HEK293 (cell line): ENCODE measurements at regions not wholly inside any gene's neighbourhood (a gene's known extent, or its start where the extent isn't known, plus 50 kb on each side); places are given as distances from the start of the nearest gene placed in this dataset.

Experiments used
- CTCF ChIA-PET: fragments of 350-600 bp; formaldehyde crosslinking; extraction: SDS; loops from one replicate; lab custom pipeline; 2021; ENCODE audit warnings: antibody characterized with exemption; lab: Yijun Ruan, JAX
- POLR2A ChIA-PET: fragments of 300-600 bp; formaldehyde crosslinking; extraction: SDS; loops from one replicate; lab custom pipeline; 2020; ENCODE audit warnings: antibody characterized with exemption, inconsistent platforms; lab: Yijun Ruan, JAX
- H3K27ac ChIP-seq: fragments of 200-500 bp; sonication (Bioruptor generic); 2 replicates; pipeline ENCODE4 v1.5.1; 2014; ENCODE audit warnings: low read depth, low read length, control low read depth, inconsistent platforms; ENCODE audit errors: extremely low read depth
- H3K36me3 ChIP-seq, 2 experiments: fragments of 200-500 bp in 1 of 2; sonication (Bioruptor generic) in 1 of 2; 1 replicate in 1 of 2; 2 replicates in 1 of 2; pipeline ENCODE4 v1.5.1; 2014 to 2017; ENCODE audit warnings: inconsistent platforms in 2 of 2, low read length in 2 of 2; ENCODE audit not compliant: control insufficient read depth in 2 of 2, insufficient read depth in 1 of 2
- H3K4me1 ChIP-seq: fragments of 200-500 bp; sonication (Bioruptor generic); 2 replicates; pipeline ENCODE4 v1.5.1; 2014; ENCODE audit warnings: mild to moderate bottlenecking, low read length, inconsistent platforms; ENCODE audit not compliant: control insufficient read depth, insufficient read depth
- H3K4me3 ChIP-seq: 2 replicates; pipeline ENCODE4 v1.5.1; 2011; ENCODE audit warnings: low read depth, mild to moderate bottlenecking, control low read depth, low read length, moderate library complexity
- H3K9me3 ChIP-seq: fragments of 200-500 bp; sonication (Bioruptor generic); 2 replicates; pipeline ENCODE4 v1.5.1; 2014; ENCODE audit warnings: low read depth, low read length, inconsistent platforms; ENCODE audit not compliant: control insufficient read depth, insufficient read depth
- GLIS2 ChIP-seq: fragments of 450-650 bp; formaldehyde crosslinking; IDR thresholded peaks from 2 replicates; pipeline ENCODE4 v1.5.1; 2016; ENCODE audit warnings: missing biosample characterization, missing genetic modification characterization
- HOXD13 ChIP-seq: sonication (generic); formaldehyde crosslinking; IDR thresholded peaks from 2 replicates; pipeline ENCODE4 v1.8.0; 2022; ENCODE audit warnings: missing genetic modification reagents, borderline replicate concordance
- KLF8 ChIP-seq: fragments of 450-650 bp; formaldehyde crosslinking; IDR thresholded peaks from 2 replicates; pipeline ENCODE4 v1.5.1; 2016; ENCODE audit warnings: missing biosample characterization, missing genetic modification characterization
- PRDM1 ChIP-seq: fragments of 450-650 bp; formaldehyde crosslinking; IDR thresholded peaks from 2 replicates; pipeline ENCODE4; 2016; ENCODE audit warnings: missing biosample characterization, missing genetic modification characterization
- REPIN1 ChIP-seq: fragments of 450-650 bp; formaldehyde crosslinking; IDR thresholded peaks from 2 replicates; pipeline ENCODE4 v1.5.1; 2017; ENCODE audit warnings: missing biosample characterization, missing genetic modification characterization, low read depth
- SALL2 ChIP-seq: fragments of 450-650 bp; formaldehyde crosslinking; IDR thresholded peaks from 2 replicates; pipeline ENCODE4 v1.5.0; 2017; ENCODE audit warnings: missing biosample characterization, mild to moderate bottlenecking, missing genetic modification characterization, borderline replicate concordance
- SETDB1 ChIP-seq: IDR thresholded peaks from one replicate; pipeline ENCODE4 v1.6.1; 2017; ENCODE audit warnings: mild to moderate bottlenecking, low read length, moderate library complexity, mixed read lengths; ENCODE audit not compliant: insufficient read length
- ZBTB7A ChIP-seq: fragments of 450-650 bp; formaldehyde crosslinking; IDR thresholded peaks from 2 replicates; pipeline ENCODE4 v1.5.1; 2016; ENCODE audit warnings: low read depth, missing biosample characterization, missing genetic modification characterization
- ZIC2 ChIP-seq: fragments of 450-650 bp; formaldehyde crosslinking; IDR thresholded peaks from 2 replicates; pipeline ENCODE4 v1.5.1; 2016; ENCODE audit warnings: missing biosample characterization, missing genetic modification characterization
- ZNF184 ChIP-seq: fragments of 450-650 bp; IDR thresholded peaks from 2 replicates; pipeline ENCODE4 v1.5.1; 2018; ENCODE audit warnings: missing biosample characterization, mild to moderate bottlenecking, missing genetic modification characterization
- ZNF341 ChIP-seq: fragments of 450-650 bp; formaldehyde crosslinking; IDR thresholded peaks from 2 replicates; pipeline ENCODE4; 2016; ENCODE audit warnings: low read depth, missing biosample characterization, missing genetic modification characterization
- ZNF423 ChIP-seq: fragments of 450-650 bp; formaldehyde crosslinking; IDR thresholded peaks from 2 replicates; pipeline ENCODE4 v1.5.1; 2016; ENCODE audit warnings: missing biosample characterization, missing genetic modification characterization
- ZNF426 ChIP-seq: fragments of 450-650 bp; formaldehyde crosslinking; IDR thresholded peaks from 2 replicates; pipeline ENCODE4 v1.5.1; 2017; ENCODE audit warnings: missing biosample characterization, missing genetic modification characterization, mild to moderate bottlenecking, inconsistent platforms, moderate library complexity
- ZNF433 ChIP-seq: fragments of 450-650 bp; formaldehyde crosslinking; IDR thresholded peaks from 2 replicates; pipeline ENCODE4 v1.5.1; 2016; ENCODE audit warnings: missing biosample characterization, missing genetic modification characterization, low read depth
- ZNF558 ChIP-seq: fragments of 450-650 bp; formaldehyde crosslinking; IDR thresholded peaks from 2 replicates; pipeline ENCODE4 v1.5.1; 2016; ENCODE audit warnings: missing biosample characterization, missing genetic modification characterization
- ZNF621 ChIP-seq: fragments of 450-650 bp; formaldehyde crosslinking; IDR thresholded peaks from 2 replicates; pipeline ENCODE4 v1.5.1; 2017; ENCODE audit warnings: missing biosample characterization, missing genetic modification characterization
- ZNF670 ChIP-seq: fragments of 450-650 bp; formaldehyde crosslinking; IDR thresholded peaks from 2 replicates; pipeline ENCODE4 v1.5.1; 2016; ENCODE audit warnings: missing biosample characterization, missing genetic modification characterization, low read depth
- ZNF701 ChIP-seq: fragments of 450-650 bp; formaldehyde crosslinking; IDR thresholded peaks from 2 replicates; pipeline ENCODE4 v1.5.1; 2016; ENCODE audit warnings: missing biosample characterization, missing genetic modification characterization
- ZNF830 ChIP-seq: fragments of 450-650 bp; IDR thresholded peaks from 2 replicates; pipeline ENCODE4 v1.5.0; 2018; ENCODE audit warnings: missing biosample characterization, missing genetic modification characterization, low read depth, mild to moderate bottlenecking, moderate library complexity
- ZNF837 ChIP-seq: fragments of 450-650 bp; formaldehyde crosslinking; IDR thresholded peaks from 2 replicates; pipeline ENCODE4 v1.5.1; 2016; ENCODE audit warnings: missing biosample characterization, missing genetic modification characterization
- ZSCAN23 ChIP-seq: fragments of 450-650 bp; formaldehyde crosslinking; IDR thresholded peaks from 2 replicates; pipeline ENCODE4 v1.5.1; 2016; ENCODE audit warnings: missing biosample characterization, missing genetic modification characterization
- TF ChIP-seq, protein P1 (sequence below): fragments of 450-650 bp; formaldehyde crosslinking; IDR thresholded peaks from 2 replicates; pipeline ENCODE4 v1.5.1; 2017; ENCODE audit warnings: missing biosample characterization, missing genetic modification characterization
- TF ChIP-seq, protein P2 (sequence below): fragments of 450-650 bp; formaldehyde crosslinking; IDR thresholded peaks from 2 replicates; pipeline ENCODE4 v1.5.1; 2017; ENCODE audit warnings: missing biosample characterization, missing genetic modification characterization
- TF ChIP-seq, protein P3 (sequence below): fragments of 450-650 bp; formaldehyde crosslinking; IDR thresholded peaks from 2 replicates; pipeline ENCODE4 v1.5.1; 2016; ENCODE audit warnings: missing biosample characterization, missing genetic modification characterization
- TF ChIP-seq, protein P4 (sequence below): fragments of 450-650 bp; formaldehyde crosslinking; IDR thresholded peaks from 2 replicates; pipeline ENCODE4 v1.5.1; 2016; ENCODE audit warnings: missing biosample characterization, missing genetic modification characterization, borderline replicate concordance
- TF ChIP-seq, protein P5 (sequence below): IDR thresholded peaks from 2 replicates; pipeline ENCODE4 v1.6.1; 2011; ENCODE audit warnings: mild to moderate bottlenecking, low read depth, low read length, borderline replicate concordance
- TF ChIP-seq, protein P6 (sequence below): fragments of 450-650 bp; formaldehyde crosslinking; IDR thresholded peaks from 2 replicates; pipeline ENCODE4 v1.5.1; 2016; ENCODE audit warnings: missing biosample characterization, missing genetic modification characterization

DNA sequence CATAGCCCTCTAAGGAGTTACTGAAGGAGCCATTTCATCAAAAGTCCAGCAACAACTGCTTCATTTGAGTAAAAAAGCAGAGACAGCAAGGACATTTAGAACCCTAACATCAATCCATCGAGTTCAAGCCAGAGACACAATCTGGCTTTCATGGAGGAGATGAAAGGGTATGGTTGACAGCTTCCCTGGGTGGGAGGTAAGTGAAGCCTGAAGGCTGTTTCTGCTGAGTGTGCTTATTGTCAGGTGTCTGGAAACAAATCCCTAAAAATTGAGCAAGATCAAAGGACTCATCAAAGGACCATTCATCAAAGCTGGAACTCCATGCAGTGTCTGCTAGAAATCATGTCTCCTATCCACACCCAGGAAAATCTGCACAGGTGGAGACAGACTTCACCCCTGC, 104.4 kb upstream of the CCDC196 start:
- TF ChIP-seq, protein P1, sequence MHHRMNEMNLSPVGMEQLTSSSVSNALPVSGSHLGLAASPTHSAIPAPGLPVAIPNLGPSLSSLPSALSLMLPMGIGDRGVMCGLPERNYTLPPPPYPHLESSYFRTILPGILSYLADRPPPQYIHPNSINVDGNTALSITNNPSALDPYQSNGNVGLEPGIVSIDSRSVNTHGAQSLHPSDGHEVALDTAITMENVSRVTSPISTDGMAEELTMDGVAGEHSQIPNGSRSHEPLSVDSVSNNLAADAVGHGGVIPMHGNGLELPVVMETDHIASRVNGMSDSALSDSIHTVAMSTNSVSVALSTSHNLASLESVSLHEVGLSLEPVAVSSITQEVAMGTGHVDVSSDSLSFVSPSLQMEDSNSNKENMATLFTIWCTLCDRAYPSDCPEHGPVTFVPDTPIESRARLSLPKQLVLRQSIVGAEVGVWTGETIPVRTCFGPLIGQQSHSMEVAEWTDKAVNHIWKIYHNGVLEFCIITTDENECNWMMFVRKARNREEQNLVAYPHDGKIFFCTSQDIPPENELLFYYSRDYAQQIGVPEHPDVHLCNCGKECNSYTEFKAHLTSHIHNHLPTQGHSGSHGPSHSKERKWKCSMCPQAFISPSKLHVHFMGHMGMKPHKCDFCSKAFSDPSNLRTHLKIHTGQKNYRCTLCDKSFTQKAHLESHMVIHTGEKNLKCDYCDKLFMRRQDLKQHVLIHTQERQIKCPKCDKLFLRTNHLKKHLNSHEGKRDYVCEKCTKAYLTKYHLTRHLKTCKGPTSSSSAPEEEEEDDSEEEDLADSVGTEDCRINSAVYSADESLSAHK = no peak
- TF ChIP-seq, protein P2, sequence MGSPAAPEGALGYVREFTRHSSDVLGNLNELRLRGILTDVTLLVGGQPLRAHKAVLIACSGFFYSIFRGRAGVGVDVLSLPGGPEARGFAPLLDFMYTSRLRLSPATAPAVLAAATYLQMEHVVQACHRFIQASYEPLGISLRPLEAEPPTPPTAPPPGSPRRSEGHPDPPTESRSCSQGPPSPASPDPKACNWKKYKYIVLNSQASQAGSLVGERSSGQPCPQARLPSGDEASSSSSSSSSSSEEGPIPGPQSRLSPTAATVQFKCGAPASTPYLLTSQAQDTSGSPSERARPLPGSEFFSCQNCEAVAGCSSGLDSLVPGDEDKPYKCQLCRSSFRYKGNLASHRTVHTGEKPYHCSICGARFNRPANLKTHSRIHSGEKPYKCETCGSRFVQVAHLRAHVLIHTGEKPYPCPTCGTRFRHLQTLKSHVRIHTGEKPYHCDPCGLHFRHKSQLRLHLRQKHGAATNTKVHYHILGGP (tag by site-specific recombination) = no peak
- TF ChIP-seq PRDM1 (tag by site-specific recombination) (no peak), KLF8 (tag by site-specific recombination) (no peak), ZNF341 (tag by site-specific recombination) (no peak), HOXD13 (no peak), SETDB1 (no peak), ZNF423 (no peak), ZNF558 (no peak), ZSCAN23 (tag by site-specific recombination) (no peak), ZIC2 (tag by site-specific recombination) (no peak), ZNF433 (no peak), GLIS2 (tag by site-specific recombination) (no peak), ZNF670 (tag by site-specific recombination) (no peak)
- TF ChIP-seq, protein P3, sequence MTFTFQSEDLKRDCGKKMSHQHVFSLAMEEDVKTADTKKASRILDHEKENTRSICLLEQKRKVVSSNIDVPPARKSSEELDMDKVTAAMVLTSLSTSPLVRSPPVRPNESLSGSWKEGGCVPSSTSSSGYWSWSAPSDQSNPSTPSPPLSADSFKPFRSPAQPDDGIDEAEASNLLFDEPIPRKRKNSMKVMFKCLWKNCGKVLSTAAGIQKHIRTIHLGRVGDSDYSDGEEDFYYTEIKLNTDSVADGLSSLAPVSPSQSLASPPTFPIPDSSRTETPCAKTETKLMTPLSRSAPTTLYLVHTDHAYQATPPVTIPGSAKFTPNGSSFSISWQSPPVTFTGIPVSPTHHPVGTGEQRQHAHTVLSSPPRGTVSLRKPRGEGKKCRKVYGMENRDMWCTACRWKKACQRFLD = no peak
- TF ChIP-seq, protein P4, sequence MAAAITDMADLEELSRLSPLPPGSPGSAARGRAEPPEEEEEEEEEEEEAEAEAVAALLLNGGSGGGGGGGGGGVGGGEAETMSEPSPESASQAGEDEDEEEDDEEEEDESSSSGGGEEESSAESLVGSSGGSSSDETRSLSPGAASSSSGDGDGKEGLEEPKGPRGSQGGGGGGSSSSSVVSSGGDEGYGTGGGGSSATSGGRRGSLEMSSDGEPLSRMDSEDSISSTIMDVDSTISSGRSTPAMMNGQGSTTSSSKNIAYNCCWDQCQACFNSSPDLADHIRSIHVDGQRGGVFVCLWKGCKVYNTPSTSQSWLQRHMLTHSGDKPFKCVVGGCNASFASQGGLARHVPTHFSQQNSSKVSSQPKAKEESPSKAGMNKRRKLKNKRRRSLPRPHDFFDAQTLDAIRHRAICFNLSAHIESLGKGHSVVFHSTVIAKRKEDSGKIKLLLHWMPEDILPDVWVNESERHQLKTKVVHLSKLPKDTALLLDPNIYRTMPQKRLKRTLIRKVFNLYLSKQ = no peak
- TF ChIP-seq, all 188 proteins: peak for 0
- ChIA-PET CTCF (interaction anchor here (0.7 to 1.3 kb wide), 2 partner anchors 19 to 21 kb away, joined by 3 to 5 read pairs; no protein-coding TSS in a partner anchor), POLR2A (no interaction called here)
- no peaks in the 10 kb centered on the region for H3K4me1 ChIP-seq
- H3K9me3 ChIP-seq = no peaks in the 10 kb centered on the region
- H3K27ac ChIP-seq = no peak overlapping the region
- H3K36me3 ChIP-seq = no peaks in the 10 kb centered on the region
- no peak overlapping the region for H3K4me3 ChIP-seq

DNA sequence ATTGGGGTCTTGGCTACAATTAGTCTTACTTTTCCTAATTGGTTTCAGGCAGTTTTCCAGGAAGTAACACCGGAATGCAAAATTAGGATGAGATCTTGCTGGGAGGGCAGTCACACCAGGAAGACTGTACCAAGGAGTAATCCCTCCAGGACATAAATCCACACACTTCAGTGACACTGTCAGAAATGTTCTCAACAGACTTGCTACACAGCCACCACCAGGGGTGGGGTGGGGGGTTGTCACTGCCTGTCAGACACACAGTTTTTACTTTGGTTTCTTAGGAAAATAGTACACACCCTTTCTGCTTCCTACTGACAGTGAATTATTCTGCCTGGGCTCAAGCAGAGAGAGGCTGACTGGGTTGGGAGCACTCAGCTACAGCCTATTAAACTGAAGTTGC, 102.9 kb upstream of the CCDC196 start:
- Histone ChIP-seq H3K36me3 (no peaks in the 10 kb centered on the region), H3K4me1 (no peaks in the 10 kb centered on the region), H3K9me3 (no peaks in the 10 kb centered on the region), H3K4me3 (no peak overlapping the region), H3K27ac (no peak overlapping the region)
- POLR2A ChIA-PET = no interaction called here
- CTCF ChIA-PET = no interaction called here
- TF ChIP-seq SALL2 (no peak), ZNF426 (tag by site-specific recombination) (no peak), ZNF423 (no peak), ZNF621 (tag by site-specific recombination) (no peak), ZNF184 (no peak), REPIN1 (tag by site-specific recombination) (no peak), ZNF830 (no peak), ZNF837 (tag by site-specific recombination) (no peak), ZNF701 (tag by site-specific recombination) (no peak), ZBTB7A (tag by site-specific recombination) (no peak)
- TF ChIP-seq, protein P2 (tag by site-specific recombination) = no peak
- TF ChIP-seq, protein P5, sequence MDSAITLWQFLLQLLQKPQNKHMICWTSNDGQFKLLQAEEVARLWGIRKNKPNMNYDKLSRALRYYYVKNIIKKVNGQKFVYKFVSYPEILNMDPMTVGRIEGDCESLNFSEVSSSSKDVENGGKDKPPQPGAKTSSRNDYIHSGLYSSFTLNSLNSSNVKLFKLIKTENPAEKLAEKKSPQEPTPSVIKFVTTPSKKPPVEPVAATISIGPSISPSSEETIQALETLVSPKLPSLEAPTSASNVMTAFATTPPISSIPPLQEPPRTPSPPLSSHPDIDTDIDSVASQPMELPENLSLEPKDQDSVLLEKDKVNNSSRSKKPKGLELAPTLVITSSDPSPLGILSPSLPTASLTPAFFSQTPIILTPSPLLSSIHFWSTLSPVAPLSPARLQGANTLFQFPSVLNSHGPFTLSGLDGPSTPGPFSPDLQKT = no peak
- TF ChIP-seq, protein P6, sequence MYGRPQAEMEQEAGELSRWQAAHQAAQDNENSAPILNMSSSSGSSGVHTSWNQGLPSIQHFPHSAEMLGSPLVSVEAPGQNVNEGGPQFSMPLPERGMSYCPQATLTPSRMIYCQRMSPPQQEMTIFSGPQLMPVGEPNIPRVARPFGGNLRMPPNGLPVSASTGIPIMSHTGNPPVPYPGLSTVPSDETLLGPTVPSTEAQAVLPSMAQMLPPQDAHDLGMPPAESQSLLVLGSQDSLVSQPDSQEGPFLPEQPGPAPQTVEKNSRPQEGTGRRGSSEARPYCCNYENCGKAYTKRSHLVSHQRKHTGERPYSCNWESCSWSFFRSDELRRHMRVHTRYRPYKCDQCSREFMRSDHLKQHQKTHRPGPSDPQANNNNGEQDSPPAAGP = no peak
